GM19467 (cell line): ENCODE measurements at regions not wholly inside any gene's neighbourhood (a gene's known extent, or its start where the extent isn't known, plus 50 kb on each side); places are given as distances from the start of the nearest gene placed in this dataset.

Experiments used
- ATAC-seq: cut with Tn5 transposase; IDR thresholded peaks from one replicate; pipeline ENCODE4 v1.9.1; 2021; ENCODE audit warnings: mild to moderate bottlenecking, moderate library complexity; ENCODE audit not compliant: unreplicated experiment

GRCh38 chr10:113356794-113357680, 195.8 kb upstream of the HABP2 start:
- no peak for ATAC-seq

GRCh38 chr10:113357681-113358300, 195.1 kb upstream of the HABP2 start:
- ATAC-seq = no peak

GRCh38 chr10:113359655-113360054, 193.2 kb upstream of the HABP2 start:
- no peak for ATAC-seq

GRCh38 chr10:113360870-113361269, 192.0 kb upstream of the HABP2 start:
- no peak for ATAC-seq

GRCh38 chr10:113362645-113363091, 190.2 kb upstream of the HABP2 start:
- no peak for ATAC-seq

GRCh38 chr10:113364227-113364626, 188.6 kb upstream of the HABP2 start:
- ATAC-seq = no peak

GRCh38 chr10:113368666-113369364, 184.0 kb upstream of the HABP2 start:
- ATAC-seq = no peak

GRCh38 chr10:113369365-113369694, 183.5 kb upstream of the HABP2 start:
- ATAC-seq = no peak

- ATAC-seq = no peak
Measured at GRCh38 chr10:113376428-113376827, 176.4 kb upstream of the HABP2 start.

GRCh38 chr10:113379091-113379490, 173.8 kb upstream of the HABP2 start:
- ATAC-seq = no peak

- no peak for ATAC-seq
Measured at GRCh38 chr10:113381416-113381815, 171.4 kb upstream of the HABP2 start.

- ATAC-seq = no peak
Measured at GRCh38 chr10:113381981-113382509, 170.8 kb upstream of the HABP2 start.

GRCh38 chr10:113382691-113383090, 170.2 kb upstream of the HABP2 start:
- ATAC-seq = no peak

- no peak for ATAC-seq
Measured at GRCh38 chr10:113384181-113384580, 168.7 kb upstream of the HABP2 start.

GRCh38 chr10:113385021-113385999, 167.5 kb upstream of the HABP2 start:
- ATAC-seq = peak; percentile 81

- ATAC-seq = no peak
Measured at GRCh38 chr10:113386005-113386404, 166.8 kb upstream of the HABP2 start.

- no peak for ATAC-seq
Measured at GRCh38 chr10:113389969-113390368, 162.9 kb upstream of the HABP2 start.

- no peak for ATAC-seq
Measured at GRCh38 chr10:113390896-113391295, 162.0 kb upstream of the HABP2 start.

GRCh38 chr10:113397047-113397446, 155.8 kb upstream of the HABP2 start:
- ATAC-seq = no peak

GRCh38 chr10:113399065-113399464, 153.8 kb upstream of the HABP2 start:
- no peak for ATAC-seq
